Breast epithelium (tissue), 4 donors: ENCODE measurements at regions not wholly inside any gene's neighbourhood (a gene's known extent, or its start where the extent isn't known, plus 50 kb on each side); places are given as distances from the start of the nearest gene placed in this dataset.

Source experiments
- DNase-seq, 2 donors: peaks; one replicate each; pipeline ENCODE4 v3.0.0-alpha.2; 2019; ENCODE audit warnings: low spot score in 2 of 2
- H3K27ac ChIP-seq, 2 donors: fragments of 200-600 bp; sonication (generic) in 1 of 2; one replicate each; pipeline ENCODE4 v1.5.1; 2016 to 2019; ENCODE audit warnings: mild to moderate bottlenecking in 1 of 2
- H3K27me3 ChIP-seq, 2 donors: fragments of 200-600 bp; sonication (generic) in 1 of 2; one replicate each; pipeline versions ENCODE4 v1.5.1 to v1.6.0; 2017 to 2019; ENCODE audit warnings: control low read depth in 1 of 2, mild to moderate bottlenecking in 1 of 2
- H3K36me3 ChIP-seq: fragments of 200-600 bp; one replicate; pipeline ENCODE4 v1.5.1; 2019
- H3K4me1 ChIP-seq, 2 donors: fragments of 200-600 bp; sonication (generic); one replicate each; pipeline ENCODE4 v1.5.1; 2016 to 2019; ENCODE audit warnings: control low read depth in 1 of 2
- H3K4me3 ChIP-seq, 3 donors: fragments of 200-600 bp; sonication (generic); 1 replicate in 2 of 3; 2 replicates in 1 of 3; pipeline ENCODE4 v1.5.1; 2016 to 2019; ENCODE audit warnings: mild to moderate bottlenecking in 3 of 3, moderate library complexity in 2 of 3
- H3K9me3 ChIP-seq, 2 donors: fragments of 200-600 bp; sonication (generic) in 1 of 2; one replicate each; pipeline ENCODE4 v1.5.1; 2016 to 2019; ENCODE audit warnings: control low read depth in 1 of 2
- POLR2A ChIP-seq: fragments of 450-650 bp; IDR thresholded peaks from one replicate; pipeline ENCODE4 v1.6.1; 2016; ENCODE audit warnings: antibody characterized with exemption, mild to moderate bottlenecking, moderate library complexity
- POLR2AphosphoS5 ChIP-seq, 3 donors: sonication (generic); formaldehyde crosslinking; IDR thresholded peaks; one replicate each; pipeline ENCODE4 v1.6.1; 2017; ENCODE audit warnings: antibody characterized with exemption in 3 of 3
- intact Hi-C: fragments of 100-400 bp; cut with DNase I; formaldehyde crosslinking; loops from one replicate; pipeline ENCODE4 v1.15.1; 2023; ENCODE audit warnings: low total_unique reads
- TF ChIP-seq, protein P1 (sequence below), 3 donors: fragments of 450-650 bp; IDR thresholded peaks; one replicate each; pipeline ENCODE4 v1.5.1; 2016 to 2017; ENCODE audit warnings: antibody characterized with exemption in 3 of 3, mild to moderate bottlenecking in 3 of 3, moderate library complexity in 3 of 3

- no peak for DNase-seq
- H3K27ac ChIP-seq: no peak overlapping the region
- no peak for TF ChIP-seq POLR2A
Observed at GRCh38 chr4:148737061-148737770, 295.0 kb upstream of the NR3C2 start.

GRCh38 chr4:148735432-148736155 is 293.4 kb upstream of the NR3C2 start:
- Histone ChIP-seq H3K36me3 (no peaks in the 10 kb centered on the region), H3K27me3 (no peaks in the 10 kb centered on the region), H3K4me1 (no peaks in the 10 kb centered on the region), H3K4me3 (no peak overlapping the region), H3K27ac (no peak overlapping the region), H3K9me3 (no peaks in the 10 kb centered on the region)
- TF ChIP-seq POLR2A: no peak
- TF ChIP-seq, protein P1, sequence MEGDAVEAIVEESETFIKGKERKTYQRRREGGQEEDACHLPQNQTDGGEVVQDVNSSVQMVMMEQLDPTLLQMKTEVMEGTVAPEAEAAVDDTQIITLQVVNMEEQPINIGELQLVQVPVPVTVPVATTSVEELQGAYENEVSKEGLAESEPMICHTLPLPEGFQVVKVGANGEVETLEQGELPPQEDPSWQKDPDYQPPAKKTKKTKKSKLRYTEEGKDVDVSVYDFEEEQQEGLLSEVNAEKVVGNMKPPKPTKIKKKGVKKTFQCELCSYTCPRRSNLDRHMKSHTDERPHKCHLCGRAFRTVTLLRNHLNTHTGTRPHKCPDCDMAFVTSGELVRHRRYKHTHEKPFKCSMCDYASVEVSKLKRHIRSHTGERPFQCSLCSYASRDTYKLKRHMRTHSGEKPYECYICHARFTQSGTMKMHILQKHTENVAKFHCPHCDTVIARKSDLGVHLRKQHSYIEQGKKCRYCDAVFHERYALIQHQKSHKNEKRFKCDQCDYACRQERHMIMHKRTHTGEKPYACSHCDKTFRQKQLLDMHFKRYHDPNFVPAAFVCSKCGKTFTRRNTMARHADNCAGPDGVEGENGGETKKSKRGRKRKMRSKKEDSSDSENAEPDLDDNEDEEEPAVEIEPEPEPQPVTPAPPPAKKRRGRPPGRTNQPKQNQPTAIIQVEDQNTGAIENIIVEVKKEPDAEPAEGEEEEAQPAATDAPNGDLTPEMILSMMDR (IDR thresholded peaks at IDR 0.05): no peak
- TF ChIP-seq POLR2AphosphoS5 (IDR thresholded peaks at IDR 0.05): no peak
- DNase-seq: no peak
- intact Hi-C loops: no loop called here

More at GRCh38 chr4:148737061-148737770, 295.0 kb upstream of the NR3C2 start:
- Histone ChIP-seq H3K4me3 (no peak overlapping the region), H3K27me3 (no peaks in the 10 kb centered on the region), H3K36me3 (no peaks in the 10 kb centered on the region), H3K9me3 (no peaks in the 10 kb centered on the region), H3K4me1 (no peaks in the 10 kb centered on the region)
- intact Hi-C loops: no loop called here

DNA sequence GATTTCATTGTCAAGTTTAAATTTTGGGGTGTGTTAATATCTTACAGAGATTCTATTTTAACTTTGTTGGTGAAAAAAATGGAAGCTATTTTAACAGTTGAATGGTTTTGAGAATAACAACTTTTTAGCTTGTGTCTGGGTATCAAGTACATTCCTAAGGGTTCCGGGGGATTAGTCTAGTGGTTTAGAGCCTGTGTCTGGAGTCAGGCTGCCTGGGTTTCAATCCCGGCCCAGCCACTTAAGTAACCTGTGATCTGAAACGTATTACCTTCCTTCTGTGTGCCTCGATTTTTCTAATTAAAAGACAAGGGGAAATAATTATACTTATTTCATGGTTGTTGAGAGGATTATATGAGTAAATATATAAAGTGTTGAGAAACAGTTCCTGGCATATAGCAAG is 288.6 kb upstream of the NR3C2 start:
- no peak overlapping the region for H3K27ac ChIP-seq
- no peak overlapping the region for H3K4me3 ChIP-seq
- no peaks in the 10 kb centered on the region for H3K36me3 ChIP-seq
- intact Hi-C loops: loop anchor here (5.0 kb wide), 1 partner anchor 487 kb away; no protein-coding TSS in a partner anchor
- no peaks in the 10 kb centered on the region for H3K9me3 ChIP-seq
- no peaks in the 10 kb centered on the region for H3K4me1 ChIP-seq
- TF ChIP-seq POLR2AphosphoS5 (IDR thresholded peaks at IDR 0.05) (no peak), POLR2A (no peak)
- TF ChIP-seq, protein P1 (IDR thresholded peaks at IDR 0.05): no peak
- no peaks in the 10 kb centered on the region for H3K27me3 ChIP-seq
- no peak for DNase-seq

DNA sequence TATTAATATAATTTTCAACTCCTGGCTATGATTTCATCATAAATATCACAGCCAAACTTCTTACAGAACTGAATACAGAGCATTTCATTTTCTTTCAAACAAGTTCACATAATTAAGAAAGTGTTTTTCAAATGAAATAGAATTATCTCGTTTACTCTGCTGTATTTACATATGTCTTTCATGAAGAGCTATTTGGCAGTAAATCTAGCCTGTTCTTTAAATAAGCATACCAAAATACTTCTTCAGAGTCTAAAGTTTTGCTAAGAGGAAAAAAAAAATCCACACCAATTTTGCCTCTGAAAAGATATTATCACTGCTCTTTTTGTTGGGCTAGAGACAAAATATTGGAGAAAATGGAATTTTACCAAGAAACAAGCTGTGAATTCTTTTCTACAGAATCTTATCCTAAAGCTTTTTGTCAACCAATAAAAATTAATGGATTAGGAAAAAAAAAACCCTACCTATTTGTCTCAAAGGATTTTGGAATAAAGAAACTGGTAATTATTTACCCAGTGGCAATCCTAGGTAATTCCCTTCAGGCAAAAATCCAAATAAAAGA is 287.9 kb upstream of the NR3C2 start:
- no peak for TF ChIP-seq POLR2AphosphoS5 (IDR thresholded peaks at IDR 0.05)
- Histone ChIP-seq H3K27me3 (no peaks in the 10 kb centered on the region), H3K4me3 (no peak overlapping the region), H3K4me1 (no peaks in the 10 kb centered on the region), H3K36me3 (no peaks in the 10 kb centered on the region), H3K27ac (no peak overlapping the region), H3K9me3 (no peaks in the 10 kb centered on the region)
- intact Hi-C loops: loop anchor here (5.0 kb wide), 1 partner anchor 487 kb away; no protein-coding TSS in a partner anchor
- no peak for DNase-seq

- DNase-seq: no peak
- H3K4me1 ChIP-seq: no peaks in the 10 kb centered on the region
- TF ChIP-seq POLR2AphosphoS5 (IDR thresholded peaks at IDR 0.05): no peak
- no peak for TF ChIP-seq POLR2A
- TF ChIP-seq, protein P1 (IDR thresholded peaks at IDR 0.05): no peak
- H3K27ac ChIP-seq: no peak overlapping the region
- peaks cover 0 to 2% of the 10 kb centered on the region in 2 donors for H3K9me3 ChIP-seq
- no peaks in the 10 kb centered on the region for H3K27me3 ChIP-seq
- H3K4me3 ChIP-seq: no peak overlapping the region
- intact Hi-C loops: no loop called here
- no peaks in the 10 kb centered on the region for H3K36me3 ChIP-seq
Observed at GRCh38 chr4:148717988-148718387, 275.8 kb upstream of the NR3C2 start.
